DMS153 treated with DMSO at 0.1 percent for 48 hours (cell line): ENCODE measurements at regions not wholly inside any gene's neighbourhood (a gene's known extent, or its start where the extent isn't known, plus 50 kb on each side); places are given as distances from the start of the nearest gene placed in this dataset.
"Not testable (repeated sequence)": the region's sequence is repeated elsewhere in the genome, so short reads cannot be mapped to it uniquely, and the experiment has no call there.

ENCODE experiments used
- DNase-seq: peaks from one replicate; lab custom pipeline; 2025; ENCODE audit not compliant: unreplicated experiment; lab: John Stamatoyannopoulos, UW

GRCh38 chr3:144687862-144688261 is 716.2 kb downstream of the DIPK2A start:
- DNase-seq = no peak

DNA sequence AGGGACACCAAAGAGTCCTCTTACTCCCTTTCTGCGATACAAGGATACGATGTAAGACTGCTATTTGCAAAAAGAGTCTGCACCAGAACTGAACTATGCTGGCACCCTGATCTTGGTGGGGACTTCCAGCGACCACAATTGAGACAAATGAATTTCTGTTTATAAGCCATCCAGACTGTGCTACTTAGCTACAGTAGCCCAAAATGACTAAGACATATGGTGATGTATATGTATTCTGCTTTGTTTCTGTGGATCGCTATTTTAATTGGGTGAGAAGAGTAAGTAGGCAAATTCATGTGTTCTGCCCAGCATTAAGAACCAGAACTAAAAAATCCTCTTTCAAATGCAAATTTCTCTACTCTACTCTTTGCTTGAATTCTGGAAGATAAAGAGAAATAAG is 720.9 kb downstream of the DIPK2A start:
- DNase-seq = no peak

DNA sequence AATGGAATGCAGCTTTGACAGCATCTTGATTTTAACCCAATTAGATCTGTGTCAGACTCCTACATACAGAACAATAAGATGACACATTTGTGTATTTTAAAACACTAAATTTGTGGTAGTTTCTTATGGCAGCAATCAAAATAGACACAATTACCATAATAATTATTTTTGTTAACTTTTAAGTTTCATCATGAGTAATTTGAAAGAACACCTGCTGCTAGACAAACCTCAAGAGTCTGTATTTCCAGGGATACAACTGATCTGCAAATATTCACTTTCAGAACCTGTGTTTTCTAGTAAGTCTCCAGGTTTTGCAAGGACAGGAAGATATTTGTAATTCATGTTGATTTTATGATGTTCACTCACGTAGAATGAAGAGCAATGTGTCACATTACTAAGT is 736.8 kb downstream of the DIPK2A start:
- no peak for DNase-seq

- DNase-seq = no peak
Observed at GRCh38 chr3:144737281-144737680, 765.7 kb downstream of the DIPK2A start.

- no peak for DNase-seq
Observed at GRCh38 chr3:144743225-144743668, 771.6 kb downstream of the DIPK2A start.

DNA sequence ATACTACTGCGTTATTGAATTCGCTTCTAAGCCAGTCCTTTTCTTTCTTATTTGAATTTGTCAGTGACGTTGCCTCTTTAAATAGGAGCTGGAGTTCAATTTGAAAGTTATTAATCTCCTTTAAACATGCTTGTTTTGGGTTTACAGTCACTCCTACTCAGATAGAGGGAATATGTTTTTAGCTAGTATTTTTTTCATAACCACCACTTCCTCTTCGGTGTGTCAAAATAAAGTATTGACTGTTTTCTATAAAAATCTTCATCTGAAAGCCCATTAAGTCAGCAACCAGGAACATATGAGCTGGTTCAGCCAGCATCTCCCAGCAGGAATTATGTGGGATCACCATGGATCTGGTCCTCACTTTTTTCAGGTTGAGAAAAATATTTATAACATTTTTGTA is 772.9 kb downstream of the DIPK2A start:
- DNase-seq = no peak

GRCh38 chr3:144746631-144747030 is 775.0 kb downstream of the DIPK2A start:
- no peak for DNase-seq

GRCh38 chr3:144749536-144750253 is 778.1 kb downstream of the DIPK2A start:
- not testable (repeated sequence) for DNase-seq

DNA sequence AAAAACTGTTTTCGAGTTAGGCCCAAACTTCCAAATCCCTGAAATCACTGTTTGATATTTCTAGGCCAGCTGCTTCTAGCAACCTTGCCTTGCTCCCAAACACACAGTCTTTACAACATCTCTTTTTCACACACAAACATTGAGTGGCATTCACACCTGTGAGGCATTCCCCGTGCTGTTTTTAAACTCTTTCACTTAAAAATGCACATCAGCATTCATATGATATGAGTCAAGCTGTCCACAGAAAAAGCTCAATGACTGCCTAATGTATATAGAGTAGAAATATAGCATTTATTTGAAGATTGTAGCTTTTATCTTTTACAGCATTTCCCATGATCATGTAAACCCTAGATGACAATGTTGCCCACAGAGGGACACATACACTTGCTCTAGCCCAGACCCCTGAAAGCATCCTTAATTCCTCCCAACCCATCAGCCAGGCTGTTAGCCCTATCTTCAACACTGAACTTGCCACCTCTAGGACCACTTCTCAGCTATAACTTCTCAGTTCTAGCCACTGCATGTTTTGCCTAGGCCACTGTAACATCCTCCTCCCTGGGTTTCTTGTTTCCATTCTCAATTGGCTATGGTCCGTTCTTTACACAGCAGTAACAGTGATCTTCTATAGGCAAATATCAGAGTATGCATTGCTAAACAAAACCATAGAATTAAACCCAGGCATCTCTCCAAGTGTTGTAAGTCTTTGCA is 782.6 kb downstream of the DIPK2A start:
- no peak for DNase-seq

DNA sequence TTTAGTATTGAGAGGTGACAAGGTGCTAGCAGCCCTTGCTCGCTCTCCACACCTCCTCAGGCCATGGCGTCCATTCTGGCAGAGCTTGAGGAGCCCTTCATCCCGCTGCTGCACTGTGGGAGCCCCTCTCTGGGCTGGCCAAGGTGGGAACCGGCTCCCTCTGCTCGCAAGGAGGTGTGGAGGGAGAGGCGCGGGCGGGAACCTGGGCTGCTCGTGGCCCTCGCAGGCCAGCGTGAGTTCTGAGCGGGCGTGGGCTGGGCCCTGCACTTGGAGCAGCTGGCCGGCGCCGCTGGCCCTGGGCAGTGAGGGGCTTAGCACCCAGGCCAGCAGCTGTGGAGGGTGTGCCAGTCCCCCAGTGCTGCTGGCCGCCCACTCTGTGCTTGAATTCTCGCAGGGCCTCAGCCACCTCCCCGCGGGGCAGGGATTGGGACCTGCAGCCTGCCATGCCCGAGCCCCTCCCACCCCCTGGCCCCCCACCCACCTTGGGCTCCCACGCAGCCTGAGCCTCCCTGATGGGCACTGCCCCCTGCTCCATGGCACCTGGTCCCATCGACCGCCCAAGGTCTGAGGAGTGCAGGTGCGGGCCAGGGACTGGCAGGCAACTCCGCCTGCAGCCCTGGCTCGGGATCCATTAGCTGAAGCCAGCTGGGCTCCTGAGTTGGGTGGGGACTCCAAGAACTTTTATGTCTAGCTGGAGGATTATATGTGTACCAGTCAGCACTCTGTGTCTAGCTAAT is 785.2 kb downstream of the DIPK2A start:
- DNase-seq = no peak

DNA sequence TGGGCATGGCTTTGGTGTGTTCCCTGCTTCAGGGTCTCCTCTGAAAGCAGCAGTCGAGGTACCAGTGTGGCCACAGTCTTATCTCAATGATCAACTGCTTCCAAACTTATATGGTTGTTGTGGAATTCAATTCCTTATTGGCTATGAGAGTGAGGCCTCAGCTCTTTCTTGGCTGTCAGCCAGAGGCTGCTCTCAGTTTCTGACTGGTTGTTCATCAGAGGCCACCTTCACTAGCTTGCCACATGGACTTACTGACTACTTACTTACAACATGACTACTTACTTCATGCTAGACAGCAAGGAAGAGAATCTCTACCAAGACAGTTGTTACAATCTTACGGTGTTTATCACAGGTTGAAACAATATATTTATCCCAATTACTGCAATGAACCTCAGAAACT is 789.2 kb downstream of the DIPK2A start:
- no peak for DNase-seq

GRCh38 chr3:144762091-144762490 is 790.5 kb downstream of the DIPK2A start:
- no peak for DNase-seq

GRCh38 chr3:144763878-144764454 is 792.3 kb downstream of the DIPK2A start:
- DNase-seq = no peak

DNA sequence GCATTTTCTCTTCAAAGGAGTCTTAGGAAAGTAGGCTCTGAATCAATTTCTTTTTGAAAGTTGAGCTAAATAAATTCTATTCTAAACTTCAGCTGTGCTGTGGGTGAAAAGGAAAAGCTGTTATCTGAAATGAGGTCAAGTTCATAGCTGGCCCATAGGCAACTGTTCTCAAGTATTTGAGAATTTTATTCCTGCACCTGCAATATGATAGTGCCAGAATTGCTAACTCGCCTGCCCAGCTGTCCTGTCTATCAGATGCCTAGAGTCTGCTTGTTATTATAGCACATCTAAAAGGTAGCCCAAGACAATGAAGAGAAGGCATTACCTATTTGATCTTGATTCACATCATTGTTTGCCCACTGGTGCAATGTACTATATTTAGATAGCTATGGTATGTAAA is 798.7 kb downstream of the DIPK2A start:
- DNase-seq = no peak

DNA sequence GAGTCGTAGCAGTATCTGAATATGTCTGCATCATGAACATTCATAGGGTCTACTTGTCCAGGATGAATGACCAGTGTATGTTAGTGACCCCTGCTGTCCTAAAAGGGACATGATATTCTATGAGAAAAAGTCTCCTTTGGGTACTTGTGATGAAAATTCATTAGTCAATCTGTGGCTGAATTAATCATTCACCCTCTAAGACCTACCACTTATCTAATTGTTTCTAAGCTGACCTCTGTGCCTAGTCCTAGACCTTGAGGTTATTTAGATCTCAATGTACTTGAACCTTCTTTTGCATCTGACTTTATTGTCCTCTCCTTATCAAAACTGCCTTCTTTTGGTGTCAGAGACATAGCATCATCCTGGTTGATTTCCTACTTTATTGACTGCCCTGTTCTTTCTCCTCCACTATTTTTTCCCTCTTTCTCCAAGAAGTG is 799.3 kb downstream of the DIPK2A start:
- DNase-seq = peak; percentile 21

DNA sequence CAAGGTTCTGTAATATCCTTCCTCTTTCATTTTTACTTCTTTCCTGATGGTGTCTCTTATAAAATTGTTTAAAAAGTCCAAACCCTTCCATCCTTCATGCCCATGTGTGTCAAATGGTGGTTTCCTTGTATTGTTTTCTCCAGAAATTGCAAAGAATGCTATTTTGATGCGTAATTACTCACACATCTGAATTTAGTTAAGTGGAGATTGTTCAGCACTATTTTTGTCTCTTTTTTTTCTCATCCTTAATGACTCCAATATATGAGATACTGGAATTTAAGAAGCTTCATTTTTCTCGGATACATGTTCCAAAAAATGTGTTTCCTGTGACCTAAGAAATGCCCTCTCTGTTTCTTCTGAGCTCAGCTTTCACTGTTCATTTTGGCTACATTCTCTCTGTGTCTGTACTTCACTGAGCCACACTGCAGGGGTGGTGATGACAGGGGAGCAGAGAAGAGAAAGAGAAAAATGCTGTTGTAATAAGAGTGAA is 799.8 kb downstream of the DIPK2A start:
- DNase-seq = no peak

- DNase-seq = no peak
Observed at GRCh38 chr3:144772372-144772771, 800.7 kb downstream of the DIPK2A start.

GRCh38 chr3:144773350-144773749 is 801.7 kb downstream of the DIPK2A start:
- no peak for DNase-seq

GRCh38 chr3:144774897-144775296 is 803.3 kb downstream of the DIPK2A start:
- DNase-seq = no peak

DNA sequence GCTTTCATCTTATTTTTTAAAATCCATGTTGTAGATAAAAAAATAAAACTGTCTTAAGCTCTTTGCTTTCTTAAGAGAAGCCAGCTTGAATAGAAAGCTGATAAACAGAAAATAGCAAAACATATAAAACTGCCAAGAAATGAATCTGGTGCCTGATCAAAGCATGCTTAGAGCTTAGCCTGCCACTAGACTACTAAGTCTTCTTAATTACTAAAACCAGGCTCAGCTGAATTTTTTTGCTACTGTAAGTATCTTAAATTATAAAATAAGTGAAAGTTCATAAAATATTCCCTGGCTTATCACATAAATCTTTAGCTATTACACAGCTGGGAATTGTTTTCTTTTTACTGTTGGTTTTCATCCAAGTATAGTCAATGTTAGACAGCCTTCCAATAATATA is 803.9 kb downstream of the DIPK2A start:
- DNase-seq = no peak

DNA sequence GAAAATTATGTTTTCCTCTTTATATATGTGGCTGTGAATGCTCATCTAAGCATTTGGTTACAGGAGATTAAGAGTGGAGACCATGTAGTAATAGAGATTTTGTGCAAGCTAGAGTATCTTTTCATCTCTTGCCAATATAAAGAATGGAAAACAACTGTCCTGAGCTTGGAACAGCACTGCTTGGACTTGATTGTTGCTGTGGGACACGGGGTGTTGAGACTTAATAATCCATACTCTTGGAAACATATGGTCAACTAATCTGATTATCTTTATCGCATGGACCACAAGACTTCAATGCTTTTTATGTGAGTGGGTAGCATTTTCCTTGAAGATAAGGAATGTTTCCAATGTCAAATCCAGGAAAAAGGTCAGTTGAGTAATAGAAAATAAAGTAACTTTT is 806.3 kb downstream of the DIPK2A start:
- DNase-seq = no peak
